HG02759 (cell line): ENCODE measurements at regions not wholly inside any gene's neighbourhood (a gene's known extent, or its start where the extent isn't known, plus 50 kb on each side); places are given as distances from the start of the nearest gene placed in this dataset.
"Not testable (repeated sequence)": the region's sequence is repeated elsewhere in the genome, so short reads cannot be mapped to it uniquely, and the experiment has no call there.

ENCODE experiments used
- ATAC-seq: cut with Tn5 transposase; IDR thresholded peaks from one replicate; pipeline ENCODE4 v1.9.1; 2021; ENCODE audit warnings: mild to moderate bottlenecking, moderate library complexity; ENCODE audit not compliant: unreplicated experiment

DNA sequence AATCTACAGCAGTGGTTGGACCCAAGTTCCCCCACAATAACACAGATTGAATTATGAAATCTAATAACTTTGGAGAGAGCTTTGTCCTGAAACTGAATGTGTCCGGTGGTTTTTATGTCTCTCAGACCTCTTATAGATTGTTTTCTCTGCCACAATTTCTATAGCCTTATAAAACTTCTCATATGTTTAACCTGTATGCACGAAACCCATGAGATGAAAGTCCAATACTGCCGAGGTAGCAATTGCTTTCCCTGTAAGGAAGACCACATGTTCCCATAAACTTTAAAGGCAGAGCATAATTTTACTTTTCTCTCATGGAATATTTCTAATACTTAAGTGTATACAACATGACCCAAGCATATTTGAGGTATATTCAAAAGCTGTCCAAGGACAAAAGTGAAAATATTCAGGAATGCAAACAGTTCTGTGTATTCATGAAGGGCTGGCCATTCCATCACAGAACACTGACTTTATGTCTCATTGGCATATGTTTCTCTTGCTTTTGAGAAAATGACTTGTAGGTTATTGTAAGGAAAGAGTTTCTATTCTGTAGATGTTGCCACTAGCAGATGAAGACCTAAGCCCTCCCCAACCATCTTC lies 94.4 kb upstream of the TLE4 start:
- ATAC-seq, result no peak

GRCh38 chr9:79477955-79478771 lies 93.6 kb upstream of the TLE4 start:
- peak; percentile 82 for ATAC-seq

DNA sequence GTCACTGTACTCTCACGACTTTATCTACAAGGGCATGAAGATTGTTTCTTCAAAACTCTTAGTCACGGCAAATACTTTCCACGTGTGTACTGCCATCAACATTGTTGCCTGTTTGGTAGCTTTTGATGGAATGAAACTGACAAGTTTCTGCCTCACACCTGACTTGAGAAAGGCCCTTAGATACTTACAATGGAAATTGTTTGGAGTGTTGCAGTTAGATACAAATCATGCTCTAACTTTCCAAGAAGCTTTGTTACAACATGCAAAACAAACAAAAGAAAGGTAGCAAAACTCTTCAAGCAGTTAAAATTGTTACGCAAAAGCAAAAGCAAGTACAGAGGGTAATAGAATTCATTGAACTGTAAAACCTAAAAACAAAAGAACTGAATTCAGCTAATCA lies 91.1 kb upstream of the TLE4 start:
- ATAC-seq, result no peak

GRCh38 chr9:79481846-79482477 lies 89.8 kb upstream of the TLE4 start:
- ATAC-seq, result no peak

DNA sequence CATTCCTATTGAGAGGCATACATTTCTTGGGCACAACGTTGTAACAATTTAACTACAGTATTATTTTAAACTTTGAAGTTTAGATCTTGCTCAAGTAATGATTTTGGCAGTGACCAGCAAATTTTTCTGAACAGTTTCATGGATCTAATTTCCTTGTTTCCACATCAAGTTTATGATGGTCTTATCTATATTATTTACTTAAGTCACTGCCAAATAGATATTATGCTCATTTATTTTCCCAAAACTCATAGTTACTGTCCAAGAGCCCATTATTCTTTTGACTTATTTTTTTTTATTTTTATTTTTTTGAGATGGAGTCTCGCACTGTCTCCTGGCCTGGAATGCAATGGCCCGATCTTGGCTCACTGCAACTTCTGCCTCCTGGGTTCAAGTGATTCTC lies 86.5 kb upstream of the TLE4 start:
- no peak for ATAC-seq

DNA sequence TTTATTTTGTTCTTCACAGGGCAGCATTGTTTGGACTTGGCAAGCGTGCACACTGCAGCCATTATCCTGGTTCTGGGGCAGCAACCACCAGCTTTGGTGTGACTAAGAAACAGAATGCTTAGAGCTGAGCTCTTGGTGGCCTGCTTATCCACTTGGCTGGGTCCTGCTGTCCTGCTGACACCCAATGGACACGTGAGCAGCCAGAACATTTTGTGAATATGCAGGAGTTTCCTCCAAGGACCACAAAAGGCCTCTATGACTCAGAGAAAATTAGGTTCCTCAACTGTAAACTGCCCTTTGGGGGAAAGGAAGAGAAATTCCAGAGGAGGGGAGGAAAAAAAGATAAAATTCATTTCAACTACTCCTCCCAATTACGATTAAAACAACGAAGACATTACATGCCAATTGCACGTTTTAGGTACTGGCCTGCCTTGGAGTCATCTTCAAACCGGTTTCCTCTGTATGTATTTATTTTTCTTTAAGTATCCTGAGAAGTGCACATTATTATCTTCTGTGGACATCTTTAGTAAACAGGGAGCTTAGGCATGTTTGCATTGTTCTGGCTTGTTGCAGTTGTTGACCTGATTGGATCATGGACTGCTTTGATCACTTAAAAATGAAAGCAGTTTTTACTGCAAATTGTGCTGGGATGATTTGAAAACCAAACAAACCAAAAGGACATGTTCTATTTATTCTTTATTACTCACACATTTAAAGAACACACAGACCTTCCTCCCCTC lies 82.3 kb upstream of the TLE4 start:
- ATAC-seq, result no peak

DNA sequence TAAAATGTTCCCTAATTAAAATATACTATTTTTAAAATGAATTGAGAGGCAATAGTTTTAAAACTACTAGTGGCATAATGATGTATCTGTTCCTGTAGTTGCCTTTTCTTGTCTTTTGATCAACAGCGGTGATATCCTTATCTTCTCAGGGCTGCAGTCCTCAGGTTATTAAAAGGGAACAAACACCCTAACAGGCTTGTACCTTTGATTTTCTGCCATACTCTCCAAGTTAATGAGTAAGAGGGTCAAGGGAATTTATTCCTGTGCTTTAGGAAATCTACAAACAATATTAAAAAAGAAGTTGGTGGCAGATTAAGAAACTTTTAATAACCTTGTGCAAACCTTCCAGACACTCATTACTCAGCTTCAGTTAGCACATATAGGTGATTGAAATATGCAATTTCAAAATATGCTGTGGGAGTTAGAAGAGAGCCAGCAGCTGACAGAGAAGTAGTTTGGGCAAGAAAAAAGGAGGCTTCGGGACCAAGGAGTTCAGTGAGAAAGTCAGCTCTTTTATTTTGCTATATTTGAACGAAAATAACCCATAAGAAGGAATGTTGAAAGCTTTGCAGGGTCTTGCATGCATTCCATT lies 81.0 kb upstream of the TLE4 start:
- no peak for ATAC-seq

GRCh38 chr9:79492092-79493009 lies 79.4 kb upstream of the TLE4 start:
- ATAC-seq, result no peak

DNA sequence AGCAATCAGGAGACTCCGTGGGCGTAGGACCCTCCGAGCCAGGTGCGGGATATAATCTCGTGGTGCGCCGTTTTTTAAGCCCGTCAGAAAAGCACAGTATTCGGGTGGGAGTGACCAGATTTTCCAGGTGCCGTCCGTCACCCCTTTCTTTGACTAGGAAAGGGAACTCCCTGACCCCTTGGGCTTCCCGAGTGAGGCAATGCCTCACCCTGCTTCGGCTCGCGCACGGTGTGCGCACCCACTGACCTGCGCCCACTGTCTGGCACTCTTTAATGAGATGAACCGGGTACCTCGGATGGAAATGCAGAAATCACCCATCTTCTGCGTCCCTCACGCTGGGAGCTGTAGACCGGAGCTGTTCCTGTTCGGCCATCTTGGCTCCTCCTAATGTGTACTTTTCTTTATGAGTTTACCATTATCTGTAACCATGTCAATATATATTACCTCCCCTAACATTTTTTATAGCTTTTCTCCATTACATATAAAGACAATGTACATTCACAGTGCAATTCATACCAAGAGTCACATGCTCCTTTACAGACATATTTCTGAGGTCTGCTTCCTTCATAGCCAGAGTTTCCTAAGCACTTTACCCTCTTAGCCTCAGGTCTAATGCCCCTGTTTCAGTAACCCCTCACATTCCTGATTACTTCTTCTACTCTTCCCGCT lies 71.4 kb upstream of the TLE4 start:
- ATAC-seq, result not testable (repeated sequence)

- ATAC-seq, result no peak
These were observed 70.2 kb upstream of the TLE4 start for GRCh38 chr9:79501546-79501945.

DNA sequence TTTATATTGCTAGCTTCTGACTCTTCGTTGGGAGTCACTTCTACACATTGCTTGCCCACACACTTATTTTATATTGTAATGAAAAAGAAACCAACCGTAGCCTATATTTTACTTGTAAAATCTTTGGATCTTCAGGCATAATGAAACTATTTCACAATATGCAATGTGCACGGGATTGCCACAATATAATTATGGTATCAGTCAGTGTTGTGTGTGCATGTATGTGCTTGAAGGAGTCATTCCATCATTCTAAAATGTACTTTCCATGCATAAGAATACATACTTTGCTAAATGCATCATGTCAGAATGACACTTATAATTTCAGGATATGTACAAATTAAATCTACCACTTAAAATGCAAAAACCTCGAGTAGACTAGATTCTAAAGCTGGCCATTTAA lies 64.0 kb upstream of the TLE4 start:
- ATAC-seq, result no peak

GRCh38 chr9:79512251-79512650 lies 59.5 kb upstream of the TLE4 start:
- no peak for ATAC-seq
